ENCODE measurements at regions not wholly inside any gene's neighbourhood (a gene's known extent, or its start where the extent isn't known, plus 50 kb on each side); places are given as distances from the start of the nearest gene placed in this dataset.

DNA sequence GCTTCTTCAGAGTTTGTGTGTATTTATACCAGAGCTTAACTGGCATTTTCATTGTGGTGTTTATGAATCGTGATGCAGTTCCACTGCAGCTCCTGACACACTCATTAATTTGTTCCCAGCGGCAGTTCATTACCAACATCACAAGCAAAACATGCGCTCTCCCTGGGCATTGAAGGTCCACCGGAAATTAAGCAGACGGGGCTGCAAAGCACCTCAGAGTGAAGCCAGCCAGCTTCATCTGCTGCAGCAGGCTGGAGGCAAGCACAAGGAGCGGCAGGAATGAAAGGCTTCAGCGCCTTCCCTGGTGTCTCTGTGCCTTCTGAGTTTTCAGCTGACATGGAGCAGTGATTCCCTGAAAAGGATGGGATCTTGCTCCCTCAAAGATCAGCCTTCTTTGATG, 246.0 kb upstream of the SPTLC3 start:
- H3K4me3 ChIP-seq (ENCODE audit: low read depth, low read length) = no peak overlapping the region
- TF ChIP-seq, protein P1, sequence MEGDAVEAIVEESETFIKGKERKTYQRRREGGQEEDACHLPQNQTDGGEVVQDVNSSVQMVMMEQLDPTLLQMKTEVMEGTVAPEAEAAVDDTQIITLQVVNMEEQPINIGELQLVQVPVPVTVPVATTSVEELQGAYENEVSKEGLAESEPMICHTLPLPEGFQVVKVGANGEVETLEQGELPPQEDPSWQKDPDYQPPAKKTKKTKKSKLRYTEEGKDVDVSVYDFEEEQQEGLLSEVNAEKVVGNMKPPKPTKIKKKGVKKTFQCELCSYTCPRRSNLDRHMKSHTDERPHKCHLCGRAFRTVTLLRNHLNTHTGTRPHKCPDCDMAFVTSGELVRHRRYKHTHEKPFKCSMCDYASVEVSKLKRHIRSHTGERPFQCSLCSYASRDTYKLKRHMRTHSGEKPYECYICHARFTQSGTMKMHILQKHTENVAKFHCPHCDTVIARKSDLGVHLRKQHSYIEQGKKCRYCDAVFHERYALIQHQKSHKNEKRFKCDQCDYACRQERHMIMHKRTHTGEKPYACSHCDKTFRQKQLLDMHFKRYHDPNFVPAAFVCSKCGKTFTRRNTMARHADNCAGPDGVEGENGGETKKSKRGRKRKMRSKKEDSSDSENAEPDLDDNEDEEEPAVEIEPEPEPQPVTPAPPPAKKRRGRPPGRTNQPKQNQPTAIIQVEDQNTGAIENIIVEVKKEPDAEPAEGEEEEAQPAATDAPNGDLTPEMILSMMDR (IDR thresholded peaks at IDR 0.05; ENCODE audit: borderline replicate concordance, insufficient read depth, low read depth, low read length) = no peak

DNA sequence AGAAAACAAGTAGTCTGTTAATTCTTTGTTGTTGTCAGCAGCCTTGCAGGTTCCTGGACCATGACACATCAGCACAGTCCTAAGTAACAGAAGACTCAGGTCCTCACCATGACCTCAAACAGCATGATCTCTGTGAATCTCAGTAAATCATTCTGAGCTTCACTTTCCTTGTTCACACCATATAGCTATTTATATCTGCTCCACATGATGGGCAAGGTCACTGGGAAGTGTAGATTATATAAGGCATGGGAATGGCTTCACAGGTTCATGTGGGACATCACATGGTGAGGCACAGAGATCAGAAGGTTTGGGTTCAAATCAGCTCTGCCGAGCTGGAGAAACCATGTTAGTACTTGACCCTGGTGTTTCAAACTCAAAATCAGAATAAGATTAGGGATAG, 245.4 kb upstream of the SPTLC3 start:
- TF ChIP-seq, protein P1 (IDR thresholded peaks at IDR 0.05; ENCODE audit: borderline replicate concordance, insufficient read depth, low read depth, low read length) = no peak

DNA sequence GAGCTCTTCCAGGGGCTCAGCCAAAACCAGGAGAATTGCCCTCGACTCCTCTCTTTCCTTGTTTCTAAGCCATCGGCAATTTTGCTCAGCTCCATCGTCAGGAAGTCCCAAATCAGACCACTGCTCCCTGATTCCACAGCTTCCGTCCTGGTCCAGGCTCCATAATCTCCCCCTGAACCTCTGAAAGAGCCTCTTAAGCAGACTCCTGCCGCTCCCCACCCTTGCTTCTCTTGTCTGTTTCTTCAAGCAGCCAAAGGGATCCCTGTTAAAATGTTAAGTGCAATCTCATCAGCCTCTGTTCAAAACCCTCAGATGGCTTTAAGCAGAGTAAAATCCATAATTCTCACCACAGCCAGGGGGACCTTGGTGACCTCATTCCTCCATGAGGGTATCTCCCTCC, 244.7 kb upstream of the SPTLC3 start:
- H3K4me3 ChIP-seq (ENCODE audit: low read depth, low read length) = no peak overlapping the region
- TF ChIP-seq, protein P1 (IDR thresholded peaks at IDR 0.05; ENCODE audit: borderline replicate concordance, insufficient read depth, low read depth, low read length) = no peak

More for the DNA sequence above, 245.4 kb upstream of the SPTLC3 start:
- H3K4me3 ChIP-seq (ENCODE audit: low read depth, low read length) = no peak overlapping the region

DNA sequence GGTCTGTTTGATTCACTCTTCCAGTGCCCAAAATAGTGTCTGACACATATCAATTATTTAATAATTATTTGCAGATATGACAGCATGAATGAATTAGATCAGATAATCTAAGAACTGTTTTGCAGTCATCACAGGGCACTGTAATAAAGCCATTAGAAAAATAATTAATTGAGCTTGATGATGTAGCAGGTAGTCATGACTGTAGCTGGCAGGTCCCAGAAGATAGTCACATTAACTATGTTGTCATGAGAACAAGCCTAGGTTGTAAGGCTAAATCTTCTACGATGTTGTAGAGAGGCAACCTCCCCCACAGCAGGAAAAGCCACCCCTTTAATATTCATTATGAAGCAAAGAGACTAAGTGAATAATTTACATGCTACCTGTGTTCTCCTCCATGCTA, 243.9 kb upstream of the SPTLC3 start:
- TF ChIP-seq, protein P1 (IDR thresholded peaks at IDR 0.05; ENCODE audit: borderline replicate concordance, insufficient read depth, low read depth, low read length) = no peak
- no peak overlapping the region for H3K4me3 ChIP-seq (ENCODE audit: low read depth, low read length)

DNA sequence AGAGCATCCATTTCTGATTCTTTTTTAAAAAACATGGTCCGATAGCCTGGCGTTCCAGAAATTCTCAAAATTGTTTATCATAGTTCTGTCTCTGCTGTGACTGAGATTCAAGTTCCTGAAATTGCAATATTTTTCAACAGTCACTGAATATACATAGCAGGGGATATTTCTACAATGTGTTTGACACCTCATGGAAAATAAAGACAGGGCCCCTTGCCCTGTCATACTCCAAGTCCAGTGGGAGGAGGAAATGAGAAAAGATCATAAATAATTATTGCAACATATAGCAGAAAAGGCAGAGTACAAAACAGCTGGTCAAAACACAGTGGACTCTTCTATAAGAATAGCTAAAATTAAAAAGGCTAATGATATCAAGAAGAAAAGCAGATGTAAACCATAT, 234.8 kb upstream of the SPTLC3 start:
- no peak overlapping the region for H3K4me3 ChIP-seq (ENCODE audit: low read depth, low read length)
- TF ChIP-seq, protein P1 (IDR thresholded peaks at IDR 0.05; ENCODE audit: borderline replicate concordance, insufficient read depth, low read depth, low read length) = no peak

DNA sequence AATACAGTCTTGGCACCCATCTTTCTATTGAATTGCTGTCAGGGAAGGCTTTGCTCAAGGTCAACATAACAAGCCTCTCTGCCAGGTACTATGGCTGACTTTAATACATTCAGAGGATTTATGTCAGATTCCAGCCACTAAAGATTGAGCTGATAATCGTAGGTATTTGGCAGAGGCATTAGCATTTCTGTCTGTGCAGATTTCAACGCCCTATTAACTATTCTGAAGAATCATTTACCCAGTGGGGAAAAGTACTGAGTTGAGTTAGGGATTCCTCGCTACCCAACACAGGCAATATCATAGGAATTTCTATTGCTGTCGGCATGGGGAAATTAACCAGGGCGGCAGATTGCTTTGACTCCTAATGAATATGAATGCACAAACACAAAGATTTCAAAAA, 233.7 kb upstream of the SPTLC3 start:
- TF ChIP-seq, protein P1 (IDR thresholded peaks at IDR 0.05; ENCODE audit: borderline replicate concordance, insufficient read depth, low read depth, low read length) = no peak
- H3K4me3 ChIP-seq (ENCODE audit: low read depth, low read length) = no peak overlapping the region

DNA sequence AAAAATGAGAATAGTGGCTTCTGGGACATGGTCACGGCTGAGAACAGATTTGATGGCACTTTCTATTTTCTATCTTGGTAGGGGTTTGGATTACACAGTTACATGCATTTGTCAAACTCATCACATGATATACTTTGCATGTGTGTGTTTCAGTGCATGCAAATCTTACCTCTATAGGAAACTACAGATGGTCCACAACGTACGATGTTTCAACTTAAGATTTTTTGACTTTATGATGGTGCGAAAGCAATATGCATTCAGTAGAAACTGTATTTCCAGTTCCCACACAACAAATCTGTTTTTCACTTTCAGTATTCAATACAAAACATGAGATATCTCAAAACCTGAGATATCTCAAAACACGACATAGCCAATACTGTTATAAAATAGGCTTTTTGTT, 231.8 kb upstream of the SPTLC3 start:
- TF ChIP-seq, protein P1 (IDR thresholded peaks at IDR 0.05; ENCODE audit: borderline replicate concordance, insufficient read depth, low read depth, low read length) = no peak
- no peak overlapping the region for H3K4me3 ChIP-seq (ENCODE audit: low read depth, low read length)

All from GM12875 (cell line).